Testis (tissue), 2 donors: ENCODE measurements at regions not wholly inside any gene's neighbourhood (a gene's known extent, or its start where the extent isn't known, plus 50 kb on each side); places are given as distances from the start of the nearest gene placed in this dataset.

Experiments used
- CTCF ChIP-seq, 3 experiments: fragments of 450-650 bp in 2 of 3; fragments of 200-600 bp in 1 of 3; sonication (generic) in 1 of 3; IDR thresholded peaks; one replicate each; pipeline ENCODE4 v1.5.1; 2016 to 2019; ENCODE audit warnings: antibody characterized with exemption in 3 of 3, mild to moderate bottlenecking in 2 of 3, moderate library complexity in 1 of 3
- POLR2A ChIP-seq: fragments of 450-650 bp; IDR thresholded peaks from one replicate; pipeline ENCODE4 v1.6.1; 2017; ENCODE audit warnings: antibody characterized with exemption, mild to moderate bottlenecking, moderate library complexity

- TF ChIP-seq CTCF (IDR thresholded peaks at IDR 0.05): no peak
- no peak for TF ChIP-seq POLR2A
Measured at GRCh38 chr9:102862478-102862877, 132.7 kb upstream of the CYLC2 start.
